ENCODE measurements at regions not wholly inside any gene's neighbourhood (a gene's known extent, or its start where the extent isn't known, plus 50 kb on each side); places are given as distances from the start of the nearest gene placed in this dataset.
A peak's percentile ranks its signal among the peaks of the same experiment; 100 is the strongest.

DNA sequence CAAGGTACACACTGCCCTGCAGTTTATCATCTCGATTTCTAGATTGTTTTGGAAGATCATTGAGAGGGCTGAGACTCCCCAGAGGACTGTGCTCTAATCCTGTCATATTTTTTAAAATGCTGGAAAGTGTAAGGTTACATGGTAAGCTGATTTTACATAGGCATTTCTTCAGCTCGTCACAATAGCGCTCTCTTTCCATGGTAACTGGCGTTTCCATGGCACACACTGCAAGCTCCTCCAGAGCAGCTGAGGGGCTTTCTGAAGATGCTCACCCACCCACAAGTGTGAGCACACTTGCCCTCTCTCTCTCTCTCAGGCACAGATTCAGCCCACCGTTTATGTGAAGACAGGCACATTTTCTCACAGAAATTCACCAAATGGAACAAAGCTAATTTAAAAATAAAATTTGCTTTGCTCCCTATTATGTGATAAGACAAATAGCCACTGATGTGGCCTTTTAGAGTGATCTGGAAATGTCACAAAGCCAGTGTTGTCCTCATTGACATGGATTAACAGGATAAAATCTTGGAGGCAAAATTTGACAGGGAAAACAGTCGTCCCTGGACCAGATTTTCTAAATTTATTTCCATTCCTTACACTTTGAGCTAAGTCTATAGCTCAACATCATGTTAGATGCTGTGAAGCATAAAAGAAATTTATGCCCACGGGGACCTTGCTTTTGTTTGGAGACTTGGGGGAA is 421.5 kb downstream of the RWDD3 start:
- intact Hi-C loops (cut with DNase I): no loop called here
- 72 to 74% methylated on average over 7 of the region's 7 CpGs for WGBS, 2 donors
- Histone ChIP-seq H3K4me3 (no peak overlapping the region), H3K9me3 (no peaks in the 10 kb centered on the region), H3K36me3 (no peaks in the 10 kb centered on the region), H3K27me3 (no peaks in the 10 kb centered on the region), H3K4me1 (peaks cover 0 to 5% (median 0%) of the 10 kb centered on the region in 4 donors), H3K27ac (no peak overlapping the region)
- DNase-seq: no peak
- TF ChIP-seq POLR2AphosphoS5 (IDR thresholded peaks at IDR 0.05) (no peak), POLR2A (IDR thresholded peaks at IDR 0.05) (no peak), EP300 (IDR thresholded peaks at IDR 0.05) (no peak)
- TF ChIP-seq, protein P1, sequence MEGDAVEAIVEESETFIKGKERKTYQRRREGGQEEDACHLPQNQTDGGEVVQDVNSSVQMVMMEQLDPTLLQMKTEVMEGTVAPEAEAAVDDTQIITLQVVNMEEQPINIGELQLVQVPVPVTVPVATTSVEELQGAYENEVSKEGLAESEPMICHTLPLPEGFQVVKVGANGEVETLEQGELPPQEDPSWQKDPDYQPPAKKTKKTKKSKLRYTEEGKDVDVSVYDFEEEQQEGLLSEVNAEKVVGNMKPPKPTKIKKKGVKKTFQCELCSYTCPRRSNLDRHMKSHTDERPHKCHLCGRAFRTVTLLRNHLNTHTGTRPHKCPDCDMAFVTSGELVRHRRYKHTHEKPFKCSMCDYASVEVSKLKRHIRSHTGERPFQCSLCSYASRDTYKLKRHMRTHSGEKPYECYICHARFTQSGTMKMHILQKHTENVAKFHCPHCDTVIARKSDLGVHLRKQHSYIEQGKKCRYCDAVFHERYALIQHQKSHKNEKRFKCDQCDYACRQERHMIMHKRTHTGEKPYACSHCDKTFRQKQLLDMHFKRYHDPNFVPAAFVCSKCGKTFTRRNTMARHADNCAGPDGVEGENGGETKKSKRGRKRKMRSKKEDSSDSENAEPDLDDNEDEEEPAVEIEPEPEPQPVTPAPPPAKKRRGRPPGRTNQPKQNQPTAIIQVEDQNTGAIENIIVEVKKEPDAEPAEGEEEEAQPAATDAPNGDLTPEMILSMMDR (IDR thresholded peaks at IDR 0.05): no peak

DNA sequence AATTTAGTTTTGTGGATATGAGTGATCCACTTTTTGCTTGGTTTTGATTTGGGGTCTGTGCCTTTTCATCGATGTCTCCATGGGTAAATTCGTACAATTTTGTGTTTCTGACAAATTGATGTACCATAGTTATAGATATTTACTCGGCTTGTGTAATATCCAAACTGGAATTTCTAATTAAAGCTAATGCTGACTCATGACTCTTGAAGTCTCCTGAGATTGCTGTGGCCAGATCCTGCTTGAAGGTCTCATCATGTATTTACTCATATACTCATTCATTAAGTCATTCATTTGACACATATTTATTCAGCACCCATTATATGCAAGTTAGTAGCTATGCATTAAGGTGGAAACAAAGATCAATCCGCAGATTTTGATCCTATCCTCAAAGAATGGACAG is 423.2 kb downstream of the RWDD3 start:
- H3K36me3 ChIP-seq: no peaks in the 10 kb centered on the region
- TF ChIP-seq POLR2AphosphoS5 (IDR thresholded peaks at IDR 0.05): no peak
- no peak for TF ChIP-seq POLR2A (IDR thresholded peaks at IDR 0.05)
- TF ChIP-seq, protein P1 (IDR thresholded peaks at IDR 0.05): no peak
- TF ChIP-seq EP300 (IDR thresholded peaks at IDR 0.05): no peak
- H3K9me3 ChIP-seq: no peaks in the 10 kb centered on the region
- no peaks in the 10 kb centered on the region for H3K27me3 ChIP-seq
- WGBS, 2 donors: 77 to 82% methylated on average over 4 of the region's 4 CpGs
- H3K4me3 ChIP-seq: no peak overlapping the region
- peaks cover 0 to 9% (median 0%) of the 10 kb centered on the region in 4 donors for H3K4me1 ChIP-seq
- DNase-seq: no peak
- intact Hi-C loops (cut with DNase I): no loop called here
- H3K27ac ChIP-seq: no peak overlapping the region

DNA sequence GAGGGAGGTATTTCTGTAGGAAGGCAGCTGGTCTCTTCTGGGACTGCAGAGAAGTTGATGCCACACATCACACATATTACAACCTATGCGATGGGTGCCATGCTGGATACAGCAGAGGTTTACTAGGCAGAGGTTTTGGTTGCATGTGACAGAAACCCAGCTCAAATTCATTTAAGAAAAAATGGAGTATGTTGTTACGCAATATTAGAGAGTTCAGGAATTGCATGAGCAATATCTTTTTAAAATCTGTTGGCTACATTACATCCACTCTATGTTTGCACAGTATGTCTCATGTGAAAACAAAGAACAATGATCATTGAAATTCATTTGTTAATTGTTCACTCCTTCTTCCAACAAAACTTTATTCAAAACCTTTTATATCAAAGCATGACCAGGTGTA is 425.2 kb downstream of the RWDD3 start:
- intact Hi-C loops (cut with DNase I): no loop called here
- Histone ChIP-seq H3K4me3 (no peak overlapping the region), H3K27me3 (no peaks in the 10 kb centered on the region), H3K27ac (peak overlapping the region in 1 of 4 donors; percentile 42), H3K36me3 (no peaks in the 10 kb centered on the region), H3K4me1 (peaks cover 0 to 9% (median 0%) of the 10 kb centered on the region in 4 donors), H3K9me3 (peaks cover 0 to 4% (median 0%) of the 10 kb centered on the region in 4 donors)
- no peak for DNase-seq
- 94 to 99% methylated on average over 2 of the region's 2 CpGs for WGBS, 2 donors
- TF ChIP-seq POLR2AphosphoS5 (IDR thresholded peaks at IDR 0.05) (no peak), POLR2A (IDR thresholded peaks at IDR 0.05) (no peak), EP300 (IDR thresholded peaks at IDR 0.05) (no peak)
- TF ChIP-seq, protein P1 (IDR thresholded peaks at IDR 0.05): no peak

DNA sequence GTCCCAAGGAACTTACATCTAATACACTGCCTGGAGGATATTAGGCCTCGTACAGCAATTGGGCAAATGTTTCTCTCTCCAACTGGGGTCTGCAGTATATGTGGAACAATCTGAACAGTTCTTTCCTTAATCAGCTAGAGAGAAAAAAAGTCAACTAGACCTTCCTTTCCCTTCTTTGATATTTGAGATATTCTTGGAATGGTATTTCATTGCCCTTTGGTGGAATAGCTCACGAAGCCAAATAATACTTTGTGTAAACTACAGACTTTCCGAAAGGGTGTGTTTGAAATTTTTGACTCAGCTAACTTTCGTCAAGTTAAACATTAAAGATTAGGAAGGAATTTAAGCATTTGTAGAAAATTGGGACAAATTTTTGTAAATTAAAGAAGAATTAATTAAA is 425.6 kb downstream of the RWDD3 start:
- no peak for DNase-seq
- intact Hi-C loops (cut with DNase I): no loop called here
- H3K9me3 ChIP-seq: peaks cover 0 to 4% (median 0%) of the 10 kb centered on the region in 4 donors
- 64 to 79% methylated on average over 4 of the region's 4 CpGs for WGBS, 2 donors
- H3K4me1 ChIP-seq: peaks cover 0 to 9% (median 0%) of the 10 kb centered on the region in 4 donors
- no peaks in the 10 kb centered on the region for H3K36me3 ChIP-seq
- TF ChIP-seq POLR2AphosphoS5 (IDR thresholded peaks at IDR 0.05) (no peak), EP300 (IDR thresholded peaks at IDR 0.05) (no peak), POLR2A (IDR thresholded peaks at IDR 0.05) (no peak)
- TF ChIP-seq, protein P1 (IDR thresholded peaks at IDR 0.05): no peak
- no peak overlapping the region for H3K4me3 ChIP-seq
- peak overlapping the region in 1 of 4 donors; percentile 42 for H3K27ac ChIP-seq
- no peaks in the 10 kb centered on the region for H3K27me3 ChIP-seq

All from sigmoid colon (tissue), 6 donors.